ENCODE measurements at regions not wholly inside any gene's neighbourhood (a gene's known extent, or its start where the extent isn't known, plus 50 kb on each side); places are given as distances from the start of the nearest gene placed in this dataset.
"Not testable (repeated sequence)": the region's sequence is repeated elsewhere in the genome, so short reads cannot be mapped to it uniquely, and the experiment has no call there.

DNA sequence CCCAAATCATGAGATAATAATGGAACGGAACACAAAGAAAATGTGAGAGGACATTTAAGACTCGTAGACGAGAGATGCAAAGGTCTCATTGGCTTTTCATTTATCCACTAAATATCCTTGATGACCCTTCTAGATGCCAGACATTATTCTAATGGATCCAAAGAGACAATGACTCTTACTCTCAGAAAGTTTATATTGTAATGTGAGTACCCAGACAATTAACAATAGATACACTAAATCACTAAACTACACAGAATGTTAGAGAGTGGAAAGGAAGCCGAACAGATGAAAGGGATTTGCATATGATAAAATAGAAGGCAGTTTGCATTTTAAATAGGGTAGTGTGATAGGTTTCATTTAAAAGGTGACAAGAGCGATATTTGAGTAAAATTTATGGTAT lies 973.3 kb downstream of the TAF11L14 start (continued):
- TF ChIP-seq, protein P1, sequence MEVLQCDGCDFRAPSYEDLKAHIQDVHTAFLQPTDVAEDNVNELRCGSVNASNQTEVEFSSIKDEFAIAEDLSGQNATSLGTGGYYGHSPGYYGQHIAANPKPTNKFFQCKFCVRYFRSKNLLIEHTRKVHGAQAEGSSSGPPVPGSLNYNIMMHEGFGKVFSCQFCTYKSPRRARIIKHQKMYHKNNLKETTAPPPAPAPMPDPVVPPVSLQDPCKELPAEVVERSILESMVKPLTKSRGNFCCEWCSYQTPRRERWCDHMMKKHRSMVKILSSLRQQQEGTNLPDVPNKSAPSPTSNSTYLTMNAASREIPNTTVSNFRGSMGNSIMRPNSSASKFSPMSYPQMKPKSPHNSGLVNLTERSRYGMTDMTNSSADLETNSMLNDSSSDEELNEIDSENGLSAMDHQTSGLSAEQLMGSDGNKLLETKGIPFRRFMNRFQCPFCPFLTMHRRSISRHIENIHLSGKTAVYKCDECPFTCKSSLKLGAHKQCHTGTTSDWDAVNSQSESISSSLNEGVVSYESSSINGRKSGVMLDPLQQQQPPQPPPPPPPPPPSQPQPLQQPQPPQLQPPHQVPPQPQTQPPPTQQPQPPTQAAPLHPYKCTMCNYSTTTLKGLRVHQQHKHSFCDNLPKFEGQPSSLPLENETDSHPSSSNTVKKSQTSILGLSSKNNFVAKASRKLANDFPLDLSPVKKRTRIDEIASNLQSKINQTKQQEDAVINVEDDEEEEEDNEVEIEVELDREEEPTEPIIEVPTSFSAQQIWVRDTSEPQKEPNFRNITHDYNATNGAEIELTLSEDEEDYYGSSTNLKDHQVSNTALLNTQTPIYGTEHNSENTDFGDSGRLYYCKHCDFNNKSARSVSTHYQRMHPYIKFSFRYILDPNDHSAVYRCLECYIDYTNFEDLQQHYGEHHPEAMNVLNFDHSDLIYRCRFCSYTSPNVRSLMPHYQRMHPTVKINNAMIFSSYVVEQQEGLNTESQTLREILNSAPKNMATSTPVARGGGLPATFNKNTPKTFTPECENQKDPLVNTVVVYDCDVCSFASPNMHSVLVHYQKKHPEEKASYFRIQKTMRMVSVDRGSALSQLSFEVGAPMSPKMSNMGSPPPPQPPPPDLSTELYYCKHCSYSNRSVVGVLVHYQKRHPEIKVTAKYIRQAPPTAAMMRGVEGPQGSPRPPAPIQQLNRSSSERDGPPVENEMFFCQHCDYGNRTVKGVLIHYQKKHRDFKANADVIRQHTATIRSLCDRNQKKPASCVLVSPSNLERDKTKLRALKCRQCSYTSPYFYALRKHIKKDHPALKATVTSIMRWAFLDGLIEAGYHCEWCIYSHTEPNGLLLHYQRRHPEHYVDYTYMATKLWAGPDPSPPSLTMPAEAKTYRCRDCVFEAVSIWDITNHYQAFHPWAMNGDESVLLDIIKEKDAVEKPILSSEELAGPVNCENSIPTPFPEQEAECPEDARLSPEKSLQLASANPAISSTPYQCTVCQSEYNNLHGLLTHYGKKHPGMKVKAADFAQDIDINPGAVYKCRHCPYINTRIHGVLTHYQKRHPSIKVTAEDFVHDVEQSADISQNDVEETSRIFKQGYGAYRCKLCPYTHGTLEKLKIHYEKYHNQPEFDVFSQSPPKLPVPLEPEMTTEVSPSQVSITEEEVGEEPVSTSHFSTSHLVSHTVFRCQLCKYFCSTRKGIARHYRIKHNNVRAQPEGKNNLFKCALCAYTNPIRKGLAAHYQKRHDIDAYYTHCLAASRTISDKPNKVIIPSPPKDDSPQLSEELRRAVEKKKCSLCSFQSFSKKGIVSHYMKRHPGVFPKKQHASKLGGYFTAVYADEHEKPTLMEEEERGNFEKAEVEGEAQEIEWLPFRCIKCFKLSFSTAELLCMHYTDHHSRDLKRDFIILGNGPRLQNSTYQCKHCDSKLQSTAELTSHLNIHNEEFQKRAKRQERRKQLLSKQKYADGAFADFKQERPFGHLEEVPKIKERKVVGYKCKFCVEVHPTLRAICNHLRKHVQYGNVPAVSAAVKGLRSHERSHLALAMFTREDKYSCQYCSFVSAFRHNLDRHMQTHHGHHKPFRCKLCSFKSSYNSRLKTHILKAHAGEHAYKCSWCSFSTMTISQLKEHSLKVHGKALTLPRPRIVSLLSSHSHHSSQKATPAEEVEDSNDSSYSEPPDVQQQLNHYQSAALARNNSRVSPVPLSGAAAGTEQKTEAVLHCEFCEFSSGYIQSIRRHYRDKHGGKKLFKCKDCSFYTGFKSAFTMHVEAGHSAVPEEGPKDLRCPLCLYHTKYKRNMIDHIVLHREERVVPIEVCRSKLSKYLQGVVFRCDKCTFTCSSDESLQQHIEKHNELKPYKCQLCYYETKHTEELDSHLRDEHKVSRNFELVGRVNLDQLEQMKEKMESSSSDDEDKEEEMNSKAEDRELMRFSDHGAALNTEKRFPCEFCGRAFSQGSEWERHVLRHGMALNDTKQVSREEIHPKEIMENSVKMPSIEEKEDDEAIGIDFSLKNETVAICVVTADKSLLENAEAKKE (CRISPR knock-in tag; IDR thresholded peaks at IDR 0.05), result no peak
- TF ChIP-seq ZNF114 (CRISPR knock-in tag; IDR thresholded peaks at IDR 0.05), result no peak
- no peak for TF ChIP-seq POLR2AphosphoS5 (IDR thresholded peaks at IDR 0.05; ENCODE audit: low read depth)
- no peak for TF ChIP-seq JUNB (IDR thresholded peaks at IDR 0.05; ENCODE audit: unreplicated experiment)
- TF ChIP-seq, protein P2, sequence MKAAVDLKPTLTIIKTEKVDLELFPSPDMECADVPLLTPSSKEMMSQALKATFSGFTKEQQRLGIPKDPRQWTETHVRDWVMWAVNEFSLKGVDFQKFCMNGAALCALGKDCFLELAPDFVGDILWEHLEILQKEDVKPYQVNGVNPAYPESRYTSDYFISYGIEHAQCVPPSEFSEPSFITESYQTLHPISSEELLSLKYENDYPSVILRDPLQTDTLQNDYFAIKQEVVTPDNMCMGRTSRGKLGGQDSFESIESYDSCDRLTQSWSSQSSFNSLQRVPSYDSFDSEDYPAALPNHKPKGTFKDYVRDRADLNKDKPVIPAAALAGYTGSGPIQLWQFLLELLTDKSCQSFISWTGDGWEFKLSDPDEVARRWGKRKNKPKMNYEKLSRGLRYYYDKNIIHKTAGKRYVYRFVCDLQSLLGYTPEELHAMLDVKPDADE (IDR thresholded peaks at IDR 0.05), result no peak
- TF ChIP-seq CREB1 (CRISPR knock-in tag; IDR thresholded peaks at IDR 0.05; ENCODE audit: low read depth), result no peak
- no peak for TF ChIP-seq EZH2 (IDR thresholded peaks at IDR 0.05; ENCODE audit: low read depth, unreplicated experiment)
- no peak for TF ChIP-seq NANOG (IDR thresholded peaks at IDR 0.05; ENCODE audit: borderline replicate concordance)

DNA sequence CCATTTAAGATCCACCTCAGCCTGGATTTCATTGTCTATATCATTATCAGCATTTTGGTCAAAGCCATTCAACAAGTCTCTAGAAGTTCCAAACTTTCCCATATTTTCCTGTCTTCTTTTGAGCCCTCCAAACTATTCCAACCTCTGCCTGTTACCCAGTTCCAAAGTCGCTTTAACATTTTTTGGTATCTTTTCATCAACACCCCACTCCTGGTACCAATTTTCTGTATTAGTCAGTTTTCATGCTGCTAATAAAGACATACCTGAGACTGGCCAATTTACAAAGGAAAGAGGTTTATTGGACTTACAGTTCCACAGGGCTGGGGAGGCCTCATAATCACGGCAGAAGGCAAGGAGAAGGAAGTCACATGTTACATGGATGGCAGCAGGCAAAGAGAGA lies 982.9 kb downstream of the TAF11L14 start:
- not testable (repeated sequence) for H2AFZ ChIP-seq; H3K27ac Mint-ChIP-seq; H3K4me3 ChIP-seq; H3K9me2 ChIP-seq (ENCODE audit: insufficient read depth); H3K27me3 ChIP-seq (ENCODE audit: insufficient read depth); H3K4me1 Mint-ChIP-seq; H3K27me3 Mint-ChIP-seq (ENCODE audit: insufficient read depth, low read depth, poor library complexity); H4K20me1 ChIP-seq (replicated peaks; ENCODE audit: insufficient read depth); H3K79me2 ChIP-seq (replicated peaks; ENCODE audit: insufficient read depth); ATAC-seq; H3K4me2 ChIP-seq; H3F3A ChIP-seq (replicated peaks; ENCODE audit: low read depth); H3K4me1 ChIP-seq (ENCODE audit: insufficient read depth); H3K27ac ChIP-seq (ENCODE audit: low read depth); DNase-seq (ENCODE audit: low spot score); H3K4me3 Mint-ChIP-seq
- H3K36me3 Mint-ChIP-seq (ENCODE audit: low read depth), result peaks cover 20% of the 10 kb centered on the region
- peaks cover 12% of the 10 kb centered on the region for H3K36me3 ChIP-seq (ENCODE audit: insufficient read depth)
- peaks cover 19% of the 10 kb centered on the region for H3K9me3 Mint-ChIP-seq
